B cell (primary cell): ENCODE measurements at regions not wholly inside any gene's neighbourhood (a gene's known extent, or its start where the extent isn't known, plus 50 kb on each side); places are given as distances from the start of the nearest gene placed in this dataset.

ENCODE experiments used
- EZH2 ChIP-seq: IDR thresholded peaks from 2 replicates; pipeline ENCODE4 v1.6.1; 2012; ENCODE audit warnings: borderline replicate concordance, low read depth, mild to moderate bottlenecking, moderate library complexity, low read length; ENCODE audit not compliant: insufficient read depth, poor library complexity, severe bottlenecking
- TF ChIP-seq, protein P1 (sequence below): fragments of 200-600 bp; IDR thresholded peaks from one replicate; pipeline ENCODE4 v1.8.0; 2022; ENCODE audit warnings: antibody characterized with exemption, mild to moderate bottlenecking

DNA sequence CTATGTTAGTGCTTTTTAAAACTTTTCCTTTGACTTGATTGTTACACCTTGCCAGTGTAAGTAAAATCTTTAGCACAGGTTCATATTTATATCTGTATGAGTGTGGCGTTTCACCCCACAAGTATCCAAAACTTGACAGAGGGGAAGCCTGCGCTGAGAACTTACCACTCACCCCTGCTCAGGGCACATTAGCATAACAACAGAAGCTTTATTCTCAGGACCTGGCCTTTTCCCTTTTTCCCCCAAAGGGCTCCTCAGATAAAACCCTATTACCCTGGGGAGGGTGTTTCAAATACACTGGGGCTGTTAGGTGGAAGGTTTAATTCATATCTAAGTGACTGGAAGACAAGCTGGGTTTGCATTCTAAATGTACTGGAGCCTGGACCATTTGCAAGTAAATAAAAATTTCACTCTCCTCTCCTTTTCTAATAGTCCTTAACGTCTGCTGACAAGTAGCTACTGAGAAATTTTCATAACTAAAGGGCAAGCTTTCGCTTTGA, 276.6 kb downstream of the RNF152 start:
- TF ChIP-seq, protein P1, sequence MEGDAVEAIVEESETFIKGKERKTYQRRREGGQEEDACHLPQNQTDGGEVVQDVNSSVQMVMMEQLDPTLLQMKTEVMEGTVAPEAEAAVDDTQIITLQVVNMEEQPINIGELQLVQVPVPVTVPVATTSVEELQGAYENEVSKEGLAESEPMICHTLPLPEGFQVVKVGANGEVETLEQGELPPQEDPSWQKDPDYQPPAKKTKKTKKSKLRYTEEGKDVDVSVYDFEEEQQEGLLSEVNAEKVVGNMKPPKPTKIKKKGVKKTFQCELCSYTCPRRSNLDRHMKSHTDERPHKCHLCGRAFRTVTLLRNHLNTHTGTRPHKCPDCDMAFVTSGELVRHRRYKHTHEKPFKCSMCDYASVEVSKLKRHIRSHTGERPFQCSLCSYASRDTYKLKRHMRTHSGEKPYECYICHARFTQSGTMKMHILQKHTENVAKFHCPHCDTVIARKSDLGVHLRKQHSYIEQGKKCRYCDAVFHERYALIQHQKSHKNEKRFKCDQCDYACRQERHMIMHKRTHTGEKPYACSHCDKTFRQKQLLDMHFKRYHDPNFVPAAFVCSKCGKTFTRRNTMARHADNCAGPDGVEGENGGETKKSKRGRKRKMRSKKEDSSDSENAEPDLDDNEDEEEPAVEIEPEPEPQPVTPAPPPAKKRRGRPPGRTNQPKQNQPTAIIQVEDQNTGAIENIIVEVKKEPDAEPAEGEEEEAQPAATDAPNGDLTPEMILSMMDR: no peak
- no peak for TF ChIP-seq EZH2
